ENCODE measurements at regions not wholly inside any gene's neighbourhood (a gene's known extent, or its start where the extent isn't known, plus 50 kb on each side); places are given as distances from the start of the nearest gene placed in this dataset.

- H3K9ac ChIP-seq (ENCODE audit: low read length) = no peak overlapping the region
- H4K20me1 ChIP-seq (ENCODE audit: insufficient read depth) = no peaks in the 10 kb centered on the region
- DNase-seq (ENCODE audit: low read depth, low spot score) (no peak), ATAC-seq (no peak)
- H3K4me2 ChIP-seq (ENCODE audit: low read length) = no peak overlapping the region
- H2AFZ ChIP-seq (ENCODE audit: low read depth, low read length, poor library complexity, severe bottlenecking) = no peak overlapping the region
- H3K4me3 ChIP-seq (replicated peaks in 1 of 2; ENCODE audit: low read depth in 1 of 2, low read length in 2 of 2) = no peak overlapping the region
- no peaks in the 10 kb centered on the region for H3K79me2 ChIP-seq (ENCODE audit: insufficient read depth, low read length)
- TF ChIP-seq SP1 (IDR thresholded peaks at IDR 0.05; ENCODE audit: low read depth) = no peak
- CTCF ChIA-PET = no interaction called here
- BruUV-seq (replicated peaks) = no TSS peak
- intact Hi-C loops (cut with micrococcal nuclease) = no loop called here
- no peaks in the 10 kb centered on the region for H3K4me1 ChIP-seq (ENCODE audit: control insufficient read depth in 1 of 2, insufficient read depth in 2 of 2, low read length in 2 of 2)
- H3K9me3 ChIP-seq (ENCODE audit: control insufficient read depth in 1 of 2, insufficient read depth in 1 of 2, low read depth in 1 of 2, low read length in 2 of 2) = no peaks in the 10 kb centered on the region
- no peaks in the 10 kb centered on the region for H3K27me3 ChIP-seq (ENCODE audit: insufficient read depth, low read length)
- no peaks in the 10 kb centered on the region for H3K9me2 ChIP-seq (ENCODE audit: insufficient read depth)
- POLR2A ChIA-PET = no interaction called here
- no peak overlapping the region for H3K27ac ChIP-seq (ENCODE audit: low read depth, low read length)
- no peaks in the 10 kb centered on the region for H3K36me3 ChIP-seq (ENCODE audit: control insufficient read depth in 1 of 2, insufficient read depth in 2 of 2, low read length in 2 of 2)
- RAD21 ChIA-PET (ENCODE audit: low non-redundant PET in 1 of 2, low total read pairs in 2 of 2, uncharacterized antibody in 2 of 2, unreplicated experiment in 2 of 2) = no interaction called here
Observed at GRCh38 chr6:78629154-78629721, 238.1 kb upstream of the IRAK1BP1 start.

- BruUV-seq (replicated peaks) = no TSS peak
- ChIA-PET RAD21 (ENCODE audit: low non-redundant PET in 1 of 2, low total read pairs in 2 of 2, uncharacterized antibody in 2 of 2, unreplicated experiment in 2 of 2) (no interaction called here), CTCF (no interaction called here), POLR2A (no interaction called here)
- H3K36me3 ChIP-seq (ENCODE audit: control insufficient read depth in 1 of 2, insufficient read depth in 2 of 2, low read length in 2 of 2) = no peaks in the 10 kb centered on the region
- H3K4me3 ChIP-seq (replicated peaks in 1 of 2; ENCODE audit: low read depth in 1 of 2, low read length in 2 of 2) = no peak overlapping the region
- H3K4me2 ChIP-seq (ENCODE audit: low read length) = no peak overlapping the region
- intact Hi-C loops (cut with micrococcal nuclease) = no loop called here
- H3K27ac ChIP-seq (ENCODE audit: low read depth, low read length) = no peak overlapping the region
- no peaks in the 10 kb centered on the region for H3K4me1 ChIP-seq (ENCODE audit: control insufficient read depth in 1 of 2, insufficient read depth in 2 of 2, low read length in 2 of 2)
- no peaks in the 10 kb centered on the region for H3K79me2 ChIP-seq (ENCODE audit: insufficient read depth, low read length)
- H3K9ac ChIP-seq (ENCODE audit: low read length) = no peak overlapping the region
- no peaks in the 10 kb centered on the region for H3K9me3 ChIP-seq (ENCODE audit: control insufficient read depth in 1 of 2, insufficient read depth in 1 of 2, low read depth in 1 of 2, low read length in 2 of 2)
- no peak overlapping the region for H2AFZ ChIP-seq (ENCODE audit: low read depth, low read length, poor library complexity, severe bottlenecking)
- no peak for ATAC-seq
- no peaks in the 10 kb centered on the region for H3K9me2 ChIP-seq (ENCODE audit: insufficient read depth)
- TF ChIP-seq EGR1 (IDR thresholded peaks at IDR 0.05; ENCODE audit: low read depth) (no peak), RAD21 (IDR thresholded peaks at IDR 0.05; ENCODE audit: low read depth) (no peak), CBX3 (IDR thresholded peaks at IDR 0.05; ENCODE audit: low read depth) (no peak), EZH2 (IDR thresholded peaks at IDR 0.05) (no peak), FOSL1 (IDR thresholded peaks at IDR 0.05; ENCODE audit: low read depth) (no peak), TCF7L2 (IDR thresholded peaks at IDR 0.05; ENCODE audit: borderline replicate concordance, extremely low read depth, insufficient read depth, insufficient read length) (no peak), SIN3A (IDR thresholded peaks at IDR 0.05; ENCODE audit: low read depth) (no peak), SRF (IDR thresholded peaks at IDR 0.05; ENCODE audit: low read depth) (no peak), SP1 (IDR thresholded peaks at IDR 0.05; ENCODE audit: low read depth) (no peak)
- TF ChIP-seq, protein P1, sequence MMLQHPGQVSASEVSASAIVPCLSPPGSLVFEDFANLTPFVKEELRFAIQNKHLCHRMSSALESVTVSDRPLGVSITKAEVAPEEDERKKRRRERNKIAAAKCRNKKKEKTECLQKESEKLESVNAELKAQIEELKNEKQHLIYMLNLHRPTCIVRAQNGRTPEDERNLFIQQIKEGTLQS (IDR thresholded peaks at IDR 0.05) = no peak
- TF ChIP-seq, protein P2, sequence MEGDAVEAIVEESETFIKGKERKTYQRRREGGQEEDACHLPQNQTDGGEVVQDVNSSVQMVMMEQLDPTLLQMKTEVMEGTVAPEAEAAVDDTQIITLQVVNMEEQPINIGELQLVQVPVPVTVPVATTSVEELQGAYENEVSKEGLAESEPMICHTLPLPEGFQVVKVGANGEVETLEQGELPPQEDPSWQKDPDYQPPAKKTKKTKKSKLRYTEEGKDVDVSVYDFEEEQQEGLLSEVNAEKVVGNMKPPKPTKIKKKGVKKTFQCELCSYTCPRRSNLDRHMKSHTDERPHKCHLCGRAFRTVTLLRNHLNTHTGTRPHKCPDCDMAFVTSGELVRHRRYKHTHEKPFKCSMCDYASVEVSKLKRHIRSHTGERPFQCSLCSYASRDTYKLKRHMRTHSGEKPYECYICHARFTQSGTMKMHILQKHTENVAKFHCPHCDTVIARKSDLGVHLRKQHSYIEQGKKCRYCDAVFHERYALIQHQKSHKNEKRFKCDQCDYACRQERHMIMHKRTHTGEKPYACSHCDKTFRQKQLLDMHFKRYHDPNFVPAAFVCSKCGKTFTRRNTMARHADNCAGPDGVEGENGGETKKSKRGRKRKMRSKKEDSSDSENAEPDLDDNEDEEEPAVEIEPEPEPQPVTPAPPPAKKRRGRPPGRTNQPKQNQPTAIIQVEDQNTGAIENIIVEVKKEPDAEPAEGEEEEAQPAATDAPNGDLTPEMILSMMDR (IDR thresholded peaks at IDR 0.05 in 2 of 3, conservative IDR thresholded peaks at IDR 0.05 in 1 of 3; ENCODE audit: borderline replicate concordance in 1 of 3, insufficient read depth in 1 of 3, low read depth in 2 of 3, low read length in 2 of 3) = no peak
- H4K20me1 ChIP-seq (ENCODE audit: insufficient read depth) = no peaks in the 10 kb centered on the region
- H3K27me3 ChIP-seq (ENCODE audit: insufficient read depth, low read length) = no peaks in the 10 kb centered on the region
- no peak for DNase-seq (ENCODE audit: low read depth, low spot score)
Observed at GRCh38 chr6:78629836-78630235, 237.5 kb upstream of the IRAK1BP1 start.
